HEK293T (cell line): ENCODE measurements at regions not wholly inside any gene's neighbourhood (a gene's known extent, or its start where the extent isn't known, plus 50 kb on each side); places are given as distances from the start of the nearest gene placed in this dataset.

Experiments
- CTCF ChIA-PET: fragments of 350-600 bp; formaldehyde crosslinking; extraction: SDS; loops from one replicate; lab custom pipeline; 2021; ENCODE audit warnings: antibody characterized with exemption, inconsistent platforms; lab: Yijun Ruan, JAX
- POLR2A ChIA-PET: fragments of 350-600 bp; formaldehyde crosslinking; extraction: SDS; loops from one replicate; lab custom pipeline; 2020; ENCODE audit warnings: antibody characterized with exemption, inconsistent platforms; lab: Yijun Ruan, JAX
- DNase-seq: peaks from one replicate; pipeline ENCODE4 v3.0.0; 2012; ENCODE audit warnings: mixed read lengths; ENCODE audit errors: extremely low spot score
- ARNT ChIP-seq: fragments of 450-650 bp; IDR thresholded peaks from 2 replicates; pipeline ENCODE4 v1.6.1; 2017; ENCODE audit warnings: mild to moderate bottlenecking
- BHLHE40 ChIP-seq: fragments of 450-650 bp; IDR thresholded peaks from 2 replicates; pipeline ENCODE4 v1.6.1; 2016; ENCODE audit warnings: mild to moderate bottlenecking, moderate library complexity, borderline replicate concordance
- CTBP1 ChIP-seq: fragments of 450-650 bp; IDR thresholded peaks from 2 replicates; pipeline ENCODE4 v1.6.1; 2016; ENCODE audit warnings: borderline replicate concordance
- ELF4 ChIP-seq: fragments of 450-650 bp; IDR thresholded peaks from 2 replicates; pipeline ENCODE4 v1.6.1; 2017; ENCODE audit warnings: antibody characterized with exemption
- FOXA1 ChIP-seq: fragments of 450-650 bp; IDR thresholded peaks from 2 replicates; pipeline ENCODE4 v1.6.1; 2016; ENCODE audit warnings: mild to moderate bottlenecking
- FOXK2 ChIP-seq: fragments of 450-650 bp; IDR thresholded peaks from 2 replicates; pipeline ENCODE4 v1.6.1; 2016; ENCODE audit warnings: mild to moderate bottlenecking
- FOXM1 ChIP-seq: fragments of 450-650 bp; IDR thresholded peaks from 2 replicates; pipeline ENCODE4 v1.6.1; 2017; ENCODE audit warnings: mild to moderate bottlenecking, borderline replicate concordance
- HDGF ChIP-seq: fragments of 450-650 bp; IDR thresholded peaks from 2 replicates; pipeline ENCODE4 v1.6.1; 2017; ENCODE audit warnings: antibody characterized with exemption, borderline replicate concordance
- L3MBTL2 ChIP-seq: fragments of 450-650 bp; conservative IDR thresholded peaks from 2 replicates; pipeline ENCODE4 v1.6.1; 2016; ENCODE audit warnings: mild to moderate bottlenecking
- LEF1 ChIP-seq: fragments of 450-650 bp; IDR thresholded peaks from 2 replicates; pipeline ENCODE4 v1.6.1; 2017; ENCODE audit warnings: mild to moderate bottlenecking, borderline replicate concordance
- NFRKB ChIP-seq: fragments of 450-650 bp; IDR thresholded peaks from 2 replicates; pipeline ENCODE4 v1.6.1; 2016; ENCODE audit warnings: mild to moderate bottlenecking, moderate library complexity
- PKNOX1 ChIP-seq: fragments of 450-650 bp; IDR thresholded peaks from 2 replicates; pipeline ENCODE4 v1.6.1; 2016
- SP1 ChIP-seq: fragments of 450-650 bp; IDR thresholded peaks from 2 replicates; pipeline ENCODE4 v1.6.1; 2017
- SUZ12 ChIP-seq: fragments of 450-650 bp; IDR thresholded peaks from 2 replicates; pipeline ENCODE4 v1.6.1; 2016; ENCODE audit warnings: mild to moderate bottlenecking
- TARDBP ChIP-seq: fragments of 450-650 bp; IDR thresholded peaks from 2 replicates; pipeline ENCODE4 v1.6.1; 2016
- ZNF384 ChIP-seq: fragments of 450-650 bp; IDR thresholded peaks from 2 replicates; pipeline ENCODE4 v1.6.1; 2016

- CTCF ChIA-PET: interaction anchor here (0.6 to 2.6 kb wide), 3 partner anchors 72 to 298 kb away, joined by 4 to 11 read pairs (median 4); no protein-coding TSS in a partner anchor
- TF ChIP-seq SUZ12 (no peak), PKNOX1 (no peak), ARNT (no peak), HDGF (no peak), FOXM1 (no peak), ZNF384 (no peak), NFRKB (no peak), SP1 (no peak), ELF4 (no peak), FOXK2 (no peak), TARDBP (no peak), FOXA1 (no peak), CTBP1 (no peak), LEF1 (no peak)
- DNase-seq: no peak
- POLR2A ChIA-PET: no interaction called here
These were observed 357.7 kb downstream of the ETNK1 start for GRCh38 chr12:22982635-22983034.

DNA sequence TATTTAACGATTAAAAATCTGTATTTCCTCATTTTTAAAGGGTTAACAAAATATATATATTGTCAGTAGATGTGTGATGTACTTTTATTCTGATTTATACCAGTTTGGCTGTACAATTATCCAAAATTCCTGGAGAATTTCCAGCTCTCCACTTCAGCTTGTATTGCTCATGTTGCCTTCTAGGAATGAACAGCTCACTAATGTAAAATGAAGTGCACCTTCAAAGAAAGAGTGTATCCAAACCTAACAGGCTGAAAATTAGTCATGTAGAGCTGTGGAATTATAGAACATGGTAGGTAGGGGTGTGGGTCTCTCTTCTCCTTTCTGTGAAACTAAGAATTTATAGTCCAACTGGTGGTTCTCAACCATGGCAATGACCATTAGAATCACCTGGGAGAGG is 362.0 kb downstream of the ETNK1 start:
- ChIA-PET POLR2A (no interaction called here), CTCF (no interaction called here)
- TF ChIP-seq CTBP1 (no peak), NFRKB (no peak), L3MBTL2 (no peak), PKNOX1 (no peak), ZNF384 (no peak), SP1 (no peak)
- DNase-seq: no peak

GRCh38 chr12:22990501-22990900 is 365.5 kb downstream of the ETNK1 start:
- ChIA-PET POLR2A (no interaction called here), CTCF (no interaction called here)
- no peak for TF ChIP-seq HDGF
- TF ChIP-seq L3MBTL2: no peak
- TF ChIP-seq BHLHE40: no peak
- TF ChIP-seq LEF1: no peak
- no peak for TF ChIP-seq TARDBP
- no peak for TF ChIP-seq SUZ12
- no peak for TF ChIP-seq ELF4
- TF ChIP-seq PKNOX1: no peak
- TF ChIP-seq ZNF384: no peak
- TF ChIP-seq FOXA1: no peak
- TF ChIP-seq SP1: no peak
- TF ChIP-seq NFRKB: no peak
- DNase-seq: no peak

GRCh38 chr12:22991250-22991844 is 366.4 kb downstream of the ETNK1 start:
- ChIA-PET CTCF (no interaction called here), POLR2A (no interaction called here)
- no peak for DNase-seq
- TF ChIP-seq SUZ12: no peak
- no peak for TF ChIP-seq ZNF384
- no peak for TF ChIP-seq BHLHE40
- TF ChIP-seq NFRKB: no peak
- TF ChIP-seq SP1: no peak
- no peak for TF ChIP-seq FOXA1
- TF ChIP-seq CTBP1: no peak
- no peak for TF ChIP-seq PKNOX1
- TF ChIP-seq ELF4: no peak
- TF ChIP-seq HDGF: no peak
- no peak for TF ChIP-seq L3MBTL2
- no peak for TF ChIP-seq FOXM1
- no peak for TF ChIP-seq FOXK2
- no peak for TF ChIP-seq ARNT

GRCh38 chr12:22993609-22994315 is 368.8 kb downstream of the ETNK1 start:
- DNase-seq: no peak
- TF ChIP-seq L3MBTL2 (no peak), ZNF384 (no peak)
- CTCF ChIA-PET: interaction anchor here (1.0 to 1.6 kb wide), 2 partner anchors 9 to 61 kb away, joined by 3 to 5 read pairs; no protein-coding TSS in a partner anchor
- POLR2A ChIA-PET: no interaction called here

DNA sequence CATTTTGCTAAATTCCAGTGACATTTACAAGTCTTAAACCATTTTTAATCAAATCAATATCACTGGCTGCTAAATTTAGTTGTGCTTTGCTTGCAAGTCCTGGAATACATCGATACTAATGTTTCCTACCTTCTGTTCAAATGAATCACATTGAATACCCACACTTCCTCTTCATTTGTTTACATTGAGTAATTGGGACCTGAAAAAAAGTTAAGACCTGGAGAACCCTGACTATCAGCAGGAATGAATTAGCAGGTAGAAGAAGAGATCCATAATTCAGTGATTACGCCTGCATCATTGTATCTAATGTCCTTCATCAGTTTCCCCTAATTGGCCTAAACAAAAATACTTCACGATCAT is 369.3 kb downstream of the ETNK1 start:
- DNase-seq: no peak
- TF ChIP-seq ZNF384: no peak
- TF ChIP-seq ARNT: no peak
- no peak for TF ChIP-seq L3MBTL2
- no peak for TF ChIP-seq FOXA1
- no peak for TF ChIP-seq FOXM1
- TF ChIP-seq NFRKB: no peak
- TF ChIP-seq PKNOX1: no peak
- TF ChIP-seq ELF4: no peak
- TF ChIP-seq HDGF: no peak
- no peak for TF ChIP-seq TARDBP
- TF ChIP-seq LEF1: no peak
- no peak for TF ChIP-seq SUZ12
- no peak for TF ChIP-seq FOXK2
- TF ChIP-seq BHLHE40: no peak
- TF ChIP-seq CTBP1: no peak
- TF ChIP-seq SP1: no peak
- CTCF ChIA-PET: interaction anchor here (1.0 to 1.6 kb wide), 2 partner anchors 9 to 60 kb away, joined by 3 to 5 read pairs; no protein-coding TSS in a partner anchor
- POLR2A ChIA-PET: no interaction called here
